ENCODE measurements at regions not wholly inside any gene's neighbourhood (a gene's known extent, or its start where the extent isn't known, plus 50 kb on each side); places are given as distances from the start of the nearest gene placed in this dataset.
"Not testable (repeated sequence)": the region's sequence is repeated elsewhere in the genome, so short reads cannot be mapped to it uniquely, and the experiment has no call there.

DNA sequence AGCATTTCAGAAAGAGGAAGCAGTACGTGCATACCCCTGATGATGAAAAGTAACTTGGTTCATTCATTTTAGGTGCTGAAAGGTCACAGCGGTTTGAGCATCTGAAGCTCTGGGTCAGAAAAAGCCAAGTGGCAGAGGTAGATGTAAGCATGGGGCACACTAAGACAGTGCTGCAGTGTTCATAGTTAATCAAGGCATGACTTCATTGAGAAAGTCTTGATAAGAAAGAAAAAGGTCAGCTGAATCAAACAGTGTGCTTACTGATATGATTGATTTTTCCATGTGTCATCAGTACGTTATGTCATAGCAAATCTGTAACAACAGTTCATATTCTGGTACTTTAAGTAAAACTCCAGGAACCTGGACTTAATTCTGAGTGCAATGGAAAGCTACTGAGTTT lies 107.7 kb upstream of the PCLO start:
- Histone ChIP-seq H3K4me1 (ENCODE audit: control insufficient read depth in 3 of 3, insufficient read depth in 2 of 3, low read depth in 1 of 3, low read length in 2 of 3) (no peaks in the 10 kb centered on the region), H3K27ac (ENCODE audit: low read depth in 1 of 3, low read length in 2 of 3) (no peak overlapping the region), H3K36me3 (ENCODE audit: control insufficient read depth in 3 of 3, insufficient read depth in 2 of 3, low read depth in 1 of 3, low read length in 3 of 3) (no peaks in the 10 kb centered on the region), H3K9me3 (ENCODE audit: control insufficient read depth in 2 of 2, insufficient read depth in 1 of 2, low read depth in 1 of 2, low read length in 1 of 2) (no peaks in the 10 kb centered on the region), H3K27me3 (ENCODE audit: control insufficient read depth in 3 of 3, insufficient read depth in 3 of 3, low read length in 3 of 3) (no peaks in the 10 kb centered on the region), H3K4me3 (ENCODE audit: low read depth in 1 of 3, low read length in 3 of 3) (no peak overlapping the region)
- 43 to 59% (median 43%) methylated on average over 3 of the region's 3 CpGs for WGBS, 3 donors
- FAIRE-seq: no peak
- peak in 1 of 2 donors; percentile 39 for DNase-seq

GRCh38 chr7:83267141-83267631 lies 104.5 kb upstream of the PCLO start:
- H3K27me3 ChIP-seq (ENCODE audit: control insufficient read depth in 3 of 3, insufficient read depth in 3 of 3, low read length in 3 of 3): no peaks in the 10 kb centered on the region
- H3K9me3 ChIP-seq (ENCODE audit: control insufficient read depth in 2 of 2, insufficient read depth in 1 of 2, low read depth in 1 of 2, low read length in 1 of 2): no peaks in the 10 kb centered on the region
- no peak overlapping the region for H3K4me3 ChIP-seq (ENCODE audit: low read depth in 1 of 3, low read length in 3 of 3)
- no peak overlapping the region for H3K27ac ChIP-seq (ENCODE audit: low read depth in 1 of 3, low read length in 2 of 3)
- H3K36me3 ChIP-seq (ENCODE audit: control insufficient read depth in 3 of 3, insufficient read depth in 2 of 3, low read depth in 1 of 3, low read length in 3 of 3): no peaks in the 10 kb centered on the region
- WGBS, 3 donors: 17 to 30% (median 29%) methylated on average over 2 of the region's 2 CpGs
- no peak for FAIRE-seq
- H3K4me1 ChIP-seq (ENCODE audit: control insufficient read depth in 3 of 3, insufficient read depth in 2 of 3, low read depth in 1 of 3, low read length in 2 of 3): no peaks in the 10 kb centered on the region
- peak; percentile 15 to 28 for DNase-seq

GRCh38 chr7:83263442-83264034 lies 100.9 kb upstream of the PCLO start:
- FAIRE-seq; H3K9me3 ChIP-seq (ENCODE audit: control insufficient read depth in 2 of 2, insufficient read depth in 1 of 2, low read depth in 1 of 2, low read length in 1 of 2); H3K4me1 ChIP-seq (ENCODE audit: control insufficient read depth in 3 of 3, insufficient read depth in 2 of 3, low read depth in 1 of 3, low read length in 2 of 3); H3K27ac ChIP-seq (ENCODE audit: low read depth in 1 of 3, low read length in 2 of 3); H3K36me3 ChIP-seq (ENCODE audit: control insufficient read depth in 3 of 3, insufficient read depth in 2 of 3, low read depth in 1 of 3, low read length in 3 of 3); H3K27me3 ChIP-seq (ENCODE audit: control insufficient read depth in 3 of 3, insufficient read depth in 3 of 3, low read length in 3 of 3); DNase-seq; H3K4me3 ChIP-seq (ENCODE audit: low read depth in 1 of 3, low read length in 3 of 3): not testable (repeated sequence)
- 85 to 87% (median 85%) methylated on average over 10 of the region's 10 CpGs for WGBS, 3 donors

- no peak overlapping the region for H3K4me3 ChIP-seq (ENCODE audit: low read depth in 1 of 3, low read length in 3 of 3)
- H3K4me1 ChIP-seq (ENCODE audit: control insufficient read depth in 3 of 3, insufficient read depth in 2 of 3, low read depth in 1 of 3, low read length in 2 of 3): no peaks in the 10 kb centered on the region
- H3K36me3 ChIP-seq (ENCODE audit: control insufficient read depth in 3 of 3, insufficient read depth in 2 of 3, low read depth in 1 of 3, low read length in 3 of 3): no peaks in the 10 kb centered on the region
- no peak overlapping the region for H3K27ac ChIP-seq (ENCODE audit: low read depth in 1 of 3, low read length in 2 of 3)
- no peaks in the 10 kb centered on the region for H3K27me3 ChIP-seq (ENCODE audit: control insufficient read depth in 3 of 3, insufficient read depth in 3 of 3, low read length in 3 of 3)
- no peak for FAIRE-seq
- DNase-seq: no peak
- 71 to 77% (median 73%) methylated on average over 2 of the region's 2 CpGs for WGBS, 3 donors
- H3K9me3 ChIP-seq (ENCODE audit: control insufficient read depth in 2 of 2, insufficient read depth in 1 of 2, low read depth in 1 of 2, low read length in 1 of 2): no peaks in the 10 kb centered on the region
These were observed 96.4 kb upstream of the PCLO start for GRCh38 chr7:83259064-83259463.

DNA sequence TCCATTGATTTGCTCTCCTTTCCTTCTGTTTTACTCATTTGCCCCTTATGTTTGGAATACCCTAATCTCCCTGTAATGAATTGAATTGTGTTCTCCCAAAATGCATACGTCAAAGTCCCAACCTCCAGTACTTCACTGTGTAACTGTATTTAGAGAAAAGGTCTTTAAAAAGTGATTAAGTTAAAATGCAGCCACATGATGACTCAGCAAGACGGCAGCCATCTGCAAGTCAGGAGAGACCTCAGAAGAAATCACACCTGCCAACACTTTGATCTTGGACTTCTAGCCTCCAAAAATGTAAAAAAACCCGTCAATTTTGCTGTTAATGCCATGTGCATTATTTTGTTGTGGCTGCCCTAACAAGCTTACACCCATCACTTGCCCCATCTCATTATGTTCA lies 85.3 kb upstream of the PCLO start:
- Histone ChIP-seq H3K4me1 (ENCODE audit: control insufficient read depth in 3 of 3, insufficient read depth in 2 of 3, low read depth in 1 of 3, low read length in 2 of 3) (no peaks in the 10 kb centered on the region), H3K27me3 (ENCODE audit: control insufficient read depth in 3 of 3, insufficient read depth in 3 of 3, low read length in 3 of 3) (no peaks in the 10 kb centered on the region), H3K36me3 (ENCODE audit: control insufficient read depth in 3 of 3, insufficient read depth in 2 of 3, low read depth in 1 of 3, low read length in 3 of 3) (no peaks in the 10 kb centered on the region), H3K4me3 (ENCODE audit: low read depth in 1 of 3, low read length in 3 of 3) (no peak overlapping the region), H3K27ac (ENCODE audit: low read depth in 1 of 3, low read length in 2 of 3) (no peak overlapping the region), H3K9me3 (ENCODE audit: control insufficient read depth in 2 of 2, insufficient read depth in 1 of 2, low read depth in 1 of 2, low read length in 1 of 2) (no peaks in the 10 kb centered on the region)
- 42 to 69% (median 65%) methylated on average over 3 of the region's 3 CpGs for WGBS, 3 donors
- FAIRE-seq (no peak), DNase-seq (no peak)

DNA sequence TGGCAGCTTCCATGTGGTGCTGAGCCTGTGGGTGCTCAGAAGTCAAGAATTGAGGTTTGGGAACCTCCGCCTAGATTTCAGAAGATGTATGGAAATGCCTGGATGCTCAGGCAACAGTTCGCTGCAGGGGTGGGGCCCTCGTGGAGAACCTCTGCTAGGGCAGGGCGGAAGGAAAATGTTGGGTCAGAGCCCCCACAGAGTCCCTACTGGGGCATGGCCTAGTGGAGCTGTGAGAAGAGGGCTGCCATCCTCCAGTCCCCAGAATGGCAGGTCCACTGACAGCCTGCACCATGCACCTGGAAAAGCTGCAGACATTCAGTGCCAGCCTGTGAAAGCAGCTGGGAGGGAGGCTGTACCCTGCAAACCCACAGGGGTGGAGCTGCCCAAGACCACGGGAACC lies 56.5 kb upstream of the PCLO start:
- 77 to 87% (median 85%) methylated on average over 5 of the region's 5 CpGs for WGBS, 3 donors
- not testable (repeated sequence) for H3K27me3 ChIP-seq (ENCODE audit: control insufficient read depth in 3 of 3, insufficient read depth in 3 of 3, low read length in 3 of 3); H3K9me3 ChIP-seq (ENCODE audit: control insufficient read depth in 2 of 2, insufficient read depth in 1 of 2, low read depth in 1 of 2, low read length in 1 of 2); DNase-seq; H3K4me1 ChIP-seq (ENCODE audit: control insufficient read depth in 3 of 3, insufficient read depth in 2 of 3, low read depth in 1 of 3, low read length in 2 of 3); H3K27ac ChIP-seq (ENCODE audit: low read depth in 1 of 3, low read length in 2 of 3); H3K36me3 ChIP-seq (ENCODE audit: control insufficient read depth in 3 of 3, insufficient read depth in 2 of 3, low read depth in 1 of 3, low read length in 3 of 3); FAIRE-seq; H3K4me3 ChIP-seq (ENCODE audit: low read depth in 1 of 3, low read length in 3 of 3)

DNA sequence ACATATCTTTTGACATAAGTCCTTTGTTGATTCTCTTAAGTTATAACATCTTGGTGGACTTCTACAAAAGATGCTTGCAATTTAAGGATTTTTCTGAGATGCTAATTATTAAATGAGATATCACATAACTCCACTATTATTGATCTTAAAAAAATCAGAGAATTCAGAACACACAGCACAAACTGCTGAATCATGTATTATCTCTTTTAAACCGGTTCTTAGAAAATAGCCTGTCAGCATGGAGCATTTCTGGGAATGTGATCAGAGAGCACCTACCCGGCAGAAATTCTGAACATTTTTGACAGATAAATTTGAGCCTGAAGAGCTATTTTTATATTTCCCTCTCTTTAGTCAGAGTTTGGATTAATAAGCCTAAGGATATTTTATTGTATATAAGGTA lies 50.2 kb upstream of the PCLO start:
- no peak overlapping the region for H3K4me3 ChIP-seq (ENCODE audit: low read depth in 1 of 3, low read length in 3 of 3)
- WGBS, 3 donors: 66 to 86% (median 70%) methylated on average over 2 of the region's 2 CpGs
- no peak for FAIRE-seq
- no peaks in the 10 kb centered on the region for H3K27me3 ChIP-seq (ENCODE audit: control insufficient read depth in 3 of 3, insufficient read depth in 3 of 3, low read length in 3 of 3)
- no peaks in the 10 kb centered on the region for H3K9me3 ChIP-seq (ENCODE audit: control insufficient read depth in 2 of 2, insufficient read depth in 1 of 2, low read depth in 1 of 2, low read length in 1 of 2)
- DNase-seq: no peak
- no peak overlapping the region for H3K27ac ChIP-seq (ENCODE audit: low read depth in 1 of 3, low read length in 2 of 3)
- no peaks in the 10 kb centered on the region for H3K4me1 ChIP-seq (ENCODE audit: control insufficient read depth in 3 of 3, insufficient read depth in 2 of 3, low read depth in 1 of 3, low read length in 2 of 3)
- H3K36me3 ChIP-seq (ENCODE audit: control insufficient read depth in 3 of 3, insufficient read depth in 2 of 3, low read depth in 1 of 3, low read length in 3 of 3): no peaks in the 10 kb centered on the region
